ENCODE measurements at regions not wholly inside any gene's neighbourhood (a gene's known extent, or its start where the extent isn't known, plus 50 kb on each side); places are given as distances from the start of the nearest gene placed in this dataset.

DNA sequence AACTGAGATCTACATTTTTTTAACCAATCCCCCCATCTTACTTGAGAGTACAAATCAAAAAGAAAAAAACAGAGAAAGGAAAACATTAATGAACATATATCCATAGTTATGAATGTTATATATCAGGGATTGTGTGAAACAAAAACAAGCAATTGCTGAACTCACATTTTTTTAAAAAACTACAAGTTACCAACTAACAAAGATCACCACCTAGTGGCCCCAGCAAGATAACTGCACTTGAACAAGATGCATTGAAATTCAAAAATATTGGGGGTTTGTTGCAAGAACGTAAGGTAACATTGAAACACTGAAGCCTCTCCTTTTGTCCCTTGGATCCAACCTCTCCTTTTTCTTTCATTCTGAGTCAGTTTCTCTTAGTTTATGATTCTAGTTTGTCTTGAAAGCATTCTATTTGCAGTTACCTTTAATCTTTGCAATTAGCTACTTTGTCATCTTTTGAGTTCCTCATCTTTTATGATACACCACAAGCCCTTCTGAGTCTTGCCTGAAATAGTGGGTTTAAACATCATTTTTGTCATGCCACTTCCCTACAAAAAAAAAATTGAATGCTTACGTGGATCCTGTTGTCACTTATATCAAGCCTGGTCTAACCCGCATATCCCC, 87.3 kb upstream of the TES start:
- Mint-ChIP-seq H3K27me3 (ENCODE audit: low read depth in 3 of 3) (no peaks in the 10 kb centered on the region), H3K4me1 (peaks cover 12% of the 10 kb centered on the region), H3K27ac (no peak overlapping the region), H3K36me3 (no peaks in the 10 kb centered on the region), H3K9me3 (peaks cover 0 to 6% (median 3%) of the 10 kb centered on the region in 7 donors), H3K4me3 (no peak overlapping the region)
- Histone ChIP-seq H3K4me3 (replicated peaks in 1 of 3; ENCODE audit: low read depth in 2 of 3, low read length in 3 of 3) (no peak overlapping the region), H3K4me1 (ENCODE audit: control insufficient read depth in 1 of 2, insufficient read depth in 2 of 2, low read length in 2 of 2) (peaks cover 3 to 9% of the 10 kb centered on the region in 2 donors), H3K79me2 (ENCODE audit: insufficient read depth, low read length) (no peaks in the 10 kb centered on the region), H4K20me1 (ENCODE audit: insufficient read depth, low read length) (no peaks in the 10 kb centered on the region), H3K4me2 (replicated peaks; ENCODE audit: extremely low read depth, low read length, poor library complexity, severe bottlenecking) (no peak overlapping the region), H3K27ac (ENCODE audit: low read depth in 1 of 2, low read length in 2 of 2) (no peak overlapping the region), H3K36me3 (replicated peaks in 1 of 2; ENCODE audit: control insufficient read depth in 1 of 2, insufficient read depth in 2 of 2, low read length in 2 of 2) (no peaks in the 10 kb centered on the region), H3K9ac (ENCODE audit: insufficient read depth, low read length, poor library complexity, severe bottlenecking) (no peak overlapping the region), H2AFZ (ENCODE audit: insufficient read depth, low read depth, low read length, poor library complexity, severe bottlenecking) (no peak overlapping the region), H3K27me3 (ENCODE audit: control insufficient read depth in 2 of 2, insufficient read depth in 2 of 2, low read length in 2 of 2) (no peaks in the 10 kb centered on the region), H3K9me3 (replicated peaks in 1 of 2; ENCODE audit: control insufficient read depth in 1 of 2, insufficient read depth in 1 of 2, low read length in 2 of 2) (no peaks in the 10 kb centered on the region)
- peak; percentile 25 to 48 (median 45) for DNase-seq
- WGBS (ENCODE audit: insufficient coverage), result 100% methylated on average over 1 of the region's 3 CpGs
- intact Hi-C loops (cut with micrococcal nuclease), result no loop called here
- TF ChIP-seq, protein P1, sequence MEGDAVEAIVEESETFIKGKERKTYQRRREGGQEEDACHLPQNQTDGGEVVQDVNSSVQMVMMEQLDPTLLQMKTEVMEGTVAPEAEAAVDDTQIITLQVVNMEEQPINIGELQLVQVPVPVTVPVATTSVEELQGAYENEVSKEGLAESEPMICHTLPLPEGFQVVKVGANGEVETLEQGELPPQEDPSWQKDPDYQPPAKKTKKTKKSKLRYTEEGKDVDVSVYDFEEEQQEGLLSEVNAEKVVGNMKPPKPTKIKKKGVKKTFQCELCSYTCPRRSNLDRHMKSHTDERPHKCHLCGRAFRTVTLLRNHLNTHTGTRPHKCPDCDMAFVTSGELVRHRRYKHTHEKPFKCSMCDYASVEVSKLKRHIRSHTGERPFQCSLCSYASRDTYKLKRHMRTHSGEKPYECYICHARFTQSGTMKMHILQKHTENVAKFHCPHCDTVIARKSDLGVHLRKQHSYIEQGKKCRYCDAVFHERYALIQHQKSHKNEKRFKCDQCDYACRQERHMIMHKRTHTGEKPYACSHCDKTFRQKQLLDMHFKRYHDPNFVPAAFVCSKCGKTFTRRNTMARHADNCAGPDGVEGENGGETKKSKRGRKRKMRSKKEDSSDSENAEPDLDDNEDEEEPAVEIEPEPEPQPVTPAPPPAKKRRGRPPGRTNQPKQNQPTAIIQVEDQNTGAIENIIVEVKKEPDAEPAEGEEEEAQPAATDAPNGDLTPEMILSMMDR (IDR thresholded peaks at IDR 0.05), result peak; percentile 86

DNA sequence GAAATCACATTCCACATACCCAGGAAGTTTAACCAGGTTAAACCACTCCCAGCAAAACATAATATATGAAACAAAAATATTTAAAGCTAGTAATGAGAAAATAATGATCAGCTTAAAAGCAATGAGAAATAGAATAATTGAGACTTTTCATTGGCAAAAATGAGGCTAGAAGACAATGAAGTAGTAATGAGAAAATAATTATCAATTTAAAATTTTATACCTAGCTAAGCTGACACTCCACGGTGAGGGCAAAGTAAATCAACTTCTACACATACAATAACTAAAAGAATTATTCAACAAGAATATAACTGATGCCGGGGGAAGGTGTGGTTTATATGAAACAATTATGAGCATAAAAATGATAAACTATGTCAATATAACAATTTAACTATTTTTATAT, 82.2 kb upstream of the TES start:
- no CpG with 5 or more reads among the region's 2 CpGs for WGBS (ENCODE audit: insufficient coverage)
- Mint-ChIP-seq H3K4me1 (peaks cover 9% of the 10 kb centered on the region), H3K27ac (no peak overlapping the region), H3K27me3 (ENCODE audit: low read depth in 3 of 3) (no peaks in the 10 kb centered on the region), H3K9me3 (peaks cover 0 to 9% (median 3%) of the 10 kb centered on the region in 7 donors), H3K4me3 (no peak overlapping the region), H3K36me3 (no peaks in the 10 kb centered on the region)
- Histone ChIP-seq H3K79me2 (ENCODE audit: insufficient read depth, low read length) (no peaks in the 10 kb centered on the region), H3K27ac (ENCODE audit: low read depth in 1 of 2, low read length in 2 of 2) (no peak overlapping the region), H3K4me1 (ENCODE audit: control insufficient read depth in 1 of 2, insufficient read depth in 2 of 2, low read length in 2 of 2) (peaks cover 3 to 9% of the 10 kb centered on the region in 2 donors), H3K9me3 (replicated peaks in 1 of 2; ENCODE audit: control insufficient read depth in 1 of 2, insufficient read depth in 1 of 2, low read length in 2 of 2) (no peaks in the 10 kb centered on the region), H4K20me1 (ENCODE audit: insufficient read depth, low read length) (no peaks in the 10 kb centered on the region), H3K36me3 (replicated peaks in 1 of 2; ENCODE audit: control insufficient read depth in 1 of 2, insufficient read depth in 2 of 2, low read length in 2 of 2) (no peaks in the 10 kb centered on the region), H3K27me3 (ENCODE audit: control insufficient read depth in 2 of 2, insufficient read depth in 2 of 2, low read length in 2 of 2) (no peaks in the 10 kb centered on the region), H3K9ac (ENCODE audit: insufficient read depth, low read length, poor library complexity, severe bottlenecking) (no peak overlapping the region), H3K4me3 (replicated peaks in 1 of 3; ENCODE audit: low read depth in 2 of 3, low read length in 3 of 3) (no peak overlapping the region), H2AFZ (ENCODE audit: insufficient read depth, low read depth, low read length, poor library complexity, severe bottlenecking) (no peak overlapping the region), H3K4me2 (replicated peaks; ENCODE audit: extremely low read depth, low read length, poor library complexity, severe bottlenecking) (no peak overlapping the region)
- intact Hi-C loops (cut with micrococcal nuclease), result no loop called here
- DNase-seq, result no peak
- TF ChIP-seq, protein P1 (IDR thresholded peaks at IDR 0.05), result no peak
